Stimulated activated CD4-positive, alpha-beta T cell treated with anti-CD3 and anti-CD28 coated beads, Interleukin-12 subunit alpha, Interleukin-12 subunit beta, amount 100 ng/mL, for 24 hours (primary cell): ENCODE measurements at regions not wholly inside any gene's neighbourhood (a gene's known extent, or its start where the extent isn't known, plus 50 kb on each side); places are given as distances from the start of the nearest gene placed in this dataset.
A peak's percentile ranks its signal among the peaks of the same experiment; 100 is the strongest.

Source experiments
- DNase-seq, 2 experiments: peaks; one replicate each; pipeline ENCODE4 v3.0.0-alpha.2; 2020; ENCODE audit warnings: low read depth in 2 of 2

- no peak for DNase-seq
Observed at GRCh38 chr13:74043237-74043636, 91.0 kb downstream of the KLF12 start.

DNA sequence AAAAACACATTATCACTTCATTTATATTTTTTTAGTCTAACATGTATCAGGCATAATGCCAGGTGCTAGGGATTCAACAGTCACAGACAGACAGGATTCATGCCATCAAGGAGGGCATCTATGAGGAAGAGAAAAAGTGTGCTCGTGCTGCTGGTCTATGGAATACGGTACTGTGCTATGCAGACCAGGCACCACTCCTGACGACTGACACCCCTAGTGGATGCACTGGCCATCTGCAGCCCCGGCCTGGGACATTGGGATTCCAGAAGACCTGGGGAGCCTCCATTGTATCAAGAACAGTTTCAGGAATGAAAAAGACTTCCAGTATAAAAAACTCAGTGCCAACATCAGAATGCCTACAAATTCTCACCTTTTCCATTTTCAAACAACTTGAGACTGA lies 94.0 kb downstream of the KLF12 start:
- DNase-seq, result no peak

GRCh38 chr13:74039667-74040066 lies 94.5 kb downstream of the KLF12 start:
- DNase-seq, result no peak

DNA sequence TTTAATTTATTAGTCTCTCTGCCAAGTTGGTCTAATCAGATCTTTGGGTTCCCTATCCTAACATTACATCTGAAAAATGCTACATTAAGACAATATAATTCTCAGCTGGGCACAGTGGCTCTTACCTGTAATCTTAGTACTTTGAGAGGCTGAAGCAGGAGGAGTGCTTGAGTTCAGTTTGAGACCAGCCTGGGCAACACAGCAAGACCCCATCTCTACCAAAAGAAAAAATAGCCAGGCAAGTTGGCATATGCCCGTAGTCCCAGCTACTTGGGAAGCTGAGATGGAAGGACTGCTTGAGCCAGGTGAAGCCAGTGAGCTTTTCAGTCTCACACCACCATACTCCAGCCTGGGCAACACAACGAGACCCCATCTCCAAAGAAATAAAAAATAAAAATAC lies 95.0 kb downstream of the KLF12 start:
- no peak for DNase-seq

GRCh38 chr13:74037762-74038161 lies 96.4 kb downstream of the KLF12 start:
- DNase-seq, result no peak

DNA sequence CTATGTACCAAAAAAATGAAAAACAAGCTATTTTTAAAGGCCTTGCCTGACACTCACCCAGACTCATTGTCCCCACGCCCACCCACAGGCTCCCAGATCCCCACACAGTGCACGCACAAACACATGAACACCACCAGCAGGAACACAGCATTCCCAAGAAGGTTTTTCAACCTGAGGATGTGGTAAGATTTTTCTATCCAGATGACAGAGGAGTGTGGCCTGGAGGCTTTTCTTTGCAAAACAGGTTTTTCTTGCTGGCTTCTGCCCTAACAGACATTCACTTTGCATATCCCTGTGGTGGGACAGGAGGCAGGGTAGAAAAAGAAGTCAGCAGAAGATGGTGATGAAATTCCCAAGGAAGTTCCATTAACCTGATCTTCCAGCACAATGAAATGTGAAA lies 97.8 kb downstream of the KLF12 start:
- DNase-seq, result no peak

GRCh38 chr13:74035896-74036295 lies 98.3 kb downstream of the KLF12 start:
- no peak for DNase-seq

- DNase-seq, result no peak
Observed at GRCh38 chr13:74032325-74032724, 101.9 kb downstream of the KLF12 start.

GRCh38 chr13:74027161-74027779 lies 106.9 kb downstream of the KLF12 start:
- no peak for DNase-seq

GRCh38 chr13:74026753-74027152 lies 107.5 kb downstream of the KLF12 start:
- peak; percentile 41 to 43 for DNase-seq

DNA sequence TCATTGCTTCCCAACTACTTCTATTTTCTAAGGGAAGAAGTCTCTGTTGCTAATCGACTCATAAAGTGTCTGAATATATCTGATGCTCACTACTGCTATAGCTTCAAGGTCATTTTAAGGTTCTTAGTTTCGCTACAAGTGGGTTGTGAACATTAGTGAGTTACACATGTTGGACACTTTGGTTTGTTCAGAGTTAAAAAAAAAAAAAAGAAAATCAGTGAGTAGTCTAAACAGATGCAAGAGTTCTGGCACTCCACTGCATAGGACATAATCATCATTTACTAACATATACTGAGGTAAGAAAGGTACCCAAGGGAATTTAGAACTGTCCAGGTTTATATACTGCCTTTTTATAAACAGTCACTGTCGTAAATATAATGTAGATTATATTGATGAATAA lies 108.8 kb downstream of the KLF12 start:
- DNase-seq, result no peak

DNA sequence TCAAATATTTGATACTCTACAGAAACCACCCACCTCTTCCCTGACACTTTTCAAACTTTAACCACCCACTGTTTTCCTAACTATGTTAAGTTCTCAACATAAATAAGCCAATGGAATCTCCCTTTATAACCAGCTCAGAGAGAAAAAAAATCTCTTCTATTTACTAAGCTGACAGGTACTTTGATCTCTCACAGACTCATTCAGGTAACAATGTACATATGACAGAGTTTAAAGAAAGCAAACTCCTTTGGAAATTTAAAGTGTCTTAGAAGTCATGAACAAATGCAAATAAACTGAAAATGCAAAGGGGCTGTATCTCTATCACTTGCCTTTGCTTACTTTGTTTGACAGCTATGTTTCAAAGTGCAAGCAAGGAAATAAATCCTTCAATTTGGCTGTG lies 109.3 kb downstream of the KLF12 start:
- DNase-seq, result no peak

DNA sequence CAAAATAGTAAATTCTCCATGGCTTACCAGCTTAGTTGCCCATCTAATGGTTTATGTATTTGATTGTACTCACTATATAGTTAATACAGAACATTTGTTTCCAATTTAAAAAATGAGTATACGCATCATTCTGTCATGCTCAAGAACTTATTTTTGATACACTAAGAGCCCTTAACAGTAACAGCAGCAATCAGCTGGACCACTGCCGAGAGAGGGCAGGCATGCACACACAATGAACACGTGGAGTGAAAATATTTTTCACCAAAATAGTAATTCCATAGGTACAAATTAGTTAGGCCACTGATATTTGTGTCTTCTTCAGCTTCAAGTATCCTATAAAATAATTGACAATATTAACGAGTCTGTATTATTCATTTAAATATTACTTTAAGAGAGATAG lies 109.9 kb downstream of the KLF12 start:
- DNase-seq, result no peak

DNA sequence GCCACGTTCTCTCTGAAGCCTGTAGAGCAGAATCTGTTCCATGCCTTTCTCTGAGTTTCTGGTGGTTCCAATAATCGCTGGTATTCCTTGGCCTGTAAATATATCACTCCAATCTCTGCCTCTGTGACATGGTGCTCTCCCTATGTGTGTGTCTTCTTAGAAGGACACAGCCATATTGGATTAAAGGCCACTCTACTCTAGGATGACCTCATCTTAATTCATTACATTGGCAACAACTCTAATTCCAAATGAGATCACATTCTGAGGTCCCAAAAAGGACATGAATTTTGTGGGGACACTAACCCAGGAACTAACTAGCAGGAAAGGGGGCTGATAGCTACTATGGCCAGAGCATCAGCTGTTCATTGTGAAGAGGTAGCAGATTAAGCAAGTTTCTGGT lies 110.7 kb downstream of the KLF12 start:
- no peak for DNase-seq

DNA sequence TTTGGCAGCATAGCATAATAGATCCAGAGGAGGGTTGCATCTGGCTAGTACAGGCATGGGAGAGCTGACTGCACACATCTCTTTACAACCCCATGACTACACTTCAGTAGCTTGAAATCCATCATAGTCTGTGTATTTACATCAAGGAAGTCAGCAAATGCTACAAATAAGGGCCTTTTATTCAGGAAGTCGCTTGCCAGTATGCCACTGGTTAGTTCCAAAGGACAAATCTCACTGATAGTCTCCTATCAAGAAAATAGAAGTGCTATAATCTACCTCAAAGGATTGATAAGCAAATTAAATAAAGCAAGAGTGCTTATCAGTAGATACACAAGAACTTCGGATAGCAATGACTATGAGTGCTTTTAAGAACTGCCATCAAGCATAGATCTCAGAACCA lies 112.7 kb downstream of the KLF12 start:
- no peak for DNase-seq

- DNase-seq, result no peak
Observed at GRCh38 chr13:74018062-74018431, 116.2 kb downstream of the KLF12 start.

DNA sequence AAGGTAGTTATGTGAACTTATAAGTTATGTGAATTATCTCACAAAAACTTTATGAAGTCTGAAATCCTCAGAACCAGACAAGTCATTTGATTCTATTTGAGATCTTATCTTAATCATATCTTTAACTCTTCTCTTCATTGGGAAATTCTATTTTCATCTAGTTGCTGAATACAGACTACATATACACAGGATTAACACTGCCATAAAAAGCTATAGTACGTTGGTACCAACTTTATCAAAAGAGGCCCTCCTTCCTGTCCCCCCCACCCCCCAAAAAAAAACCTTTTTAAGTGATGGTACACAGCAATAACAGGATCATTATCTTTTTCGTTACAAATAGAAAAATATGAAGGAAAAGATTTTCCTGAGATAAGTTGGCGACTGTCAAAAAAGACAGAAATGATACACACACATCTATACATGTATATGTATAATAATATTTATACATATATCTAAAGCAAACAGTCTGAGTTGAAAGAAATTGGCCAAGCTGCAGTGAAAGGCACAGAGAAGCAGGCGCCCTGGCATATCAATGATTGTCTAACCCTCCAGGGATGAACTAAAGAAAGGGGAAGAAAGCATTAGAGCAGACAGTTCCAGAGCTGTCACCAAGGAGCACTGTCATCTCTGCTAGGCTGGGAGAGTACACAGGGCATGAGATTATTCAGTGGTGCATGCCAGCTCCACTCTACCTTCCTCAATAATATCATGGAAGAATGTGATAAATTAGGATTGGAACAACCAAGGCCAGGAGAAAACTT lies 116.7 kb downstream of the KLF12 start:
- DNase-seq, result no peak

GRCh38 chr13:74015137-74015536 lies 119.1 kb downstream of the KLF12 start:
- DNase-seq, result no peak

DNA sequence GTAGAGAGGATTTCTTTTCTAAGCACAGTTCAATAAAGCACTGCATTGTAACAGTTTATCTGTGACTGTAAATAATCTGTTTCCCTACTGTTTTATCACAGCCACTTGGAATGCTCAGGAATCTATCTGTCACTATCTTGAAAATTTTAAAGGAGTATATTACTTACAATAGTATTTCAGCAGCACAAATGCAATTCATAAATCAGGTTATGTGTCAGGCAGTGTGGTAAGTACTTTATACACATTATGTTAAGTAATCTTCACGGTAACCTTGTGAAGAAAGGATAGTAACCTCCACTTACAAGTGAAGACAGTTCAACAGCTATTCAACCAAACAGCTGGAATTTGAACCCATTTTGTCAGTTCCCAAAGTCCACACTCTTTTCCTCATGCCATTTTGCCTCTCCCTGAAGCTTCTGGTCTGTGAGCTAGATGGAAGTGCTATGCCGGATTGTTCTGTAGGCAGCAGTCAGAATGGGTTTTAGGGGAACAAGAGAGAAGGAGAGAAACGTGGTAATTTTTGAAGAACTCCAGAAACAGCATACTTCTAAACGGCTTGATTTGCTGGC lies 125.0 kb downstream of the KLF12 start:
- no peak for DNase-seq

- no peak for DNase-seq
Observed at GRCh38 chr13:74006666-74007065, 127.5 kb downstream of the KLF12 start.

GRCh38 chr13:74005320-74006157 lies 128.7 kb downstream of the KLF12 start:
- no peak for DNase-seq

GRCh38 chr13:74004109-74004508 lies 130.1 kb downstream of the KLF12 start:
- DNase-seq, result no peak

- DNase-seq, result no peak
Observed at GRCh38 chr13:74003374-74003773, 130.8 kb downstream of the KLF12 start.
